Astrocyte (in vitro differentiated cells and primary cell): ENCODE measurements at regions not wholly inside any gene's neighbourhood (a gene's known extent, or its start where the extent isn't known, plus 50 kb on each side); places are given as distances from the start of the nearest gene placed in this dataset.

ENCODE experiments used
- CTCF ChIP-seq: IDR thresholded peaks from 2 replicates; pipeline ENCODE4 v1.5.1; 2011; ENCODE audit warnings: low read depth, mild to moderate bottlenecking, inconsistent platforms, low read length, moderate library complexity; ENCODE audit not compliant: insufficient read depth
- EZH2 ChIP-seq: IDR thresholded peaks from 2 replicates; pipeline ENCODE4 v1.6.1; 2012; ENCODE audit warnings: mild to moderate bottlenecking, low read length, inconsistent platforms; ENCODE audit not compliant: insufficient read depth

GRCh38 chr10:78450807-78451485 is 417.3 kb downstream of the RPS24 start:
- no peak for TF ChIP-seq EZH2
- no peak for TF ChIP-seq CTCF
